Nephron (organoid): ENCODE measurements at regions not wholly inside any gene's neighbourhood (a gene's known extent, or its start where the extent isn't known, plus 50 kb on each side); places are given as distances from the start of the nearest gene placed in this dataset.
A peak's percentile ranks its signal among the peaks of the same experiment; 100 is the strongest.

ENCODE experiments used
- H3K27ac Mint-ChIP-seq, 3 experiments: 2 replicates each; pipeline ENCODE4 v1.8.0; 2020; ENCODE audit warnings: mixed read lengths in 3 of 3, mild to moderate bottlenecking in 2 of 3, moderate library complexity in 1 of 3
- H3K27me3 Mint-ChIP-seq: 2 replicates; pipeline ENCODE4 v1.8.0; 2021; ENCODE audit warnings: low read depth, mild to moderate bottlenecking, moderate library complexity, mixed read lengths
- H3K36me3 Mint-ChIP-seq: 2 replicates; pipeline ENCODE4 v1.8.0; 2020; ENCODE audit warnings: low read depth, mixed read lengths
- H3K4me1 Mint-ChIP-seq: 2 replicates; pipeline ENCODE4 v1.8.0; 2020; ENCODE audit warnings: mixed read lengths
- H3K4me3 Mint-ChIP-seq, 3 experiments: 2 replicates each; pipeline ENCODE4 v1.8.0; 2020; ENCODE audit warnings: mild to moderate bottlenecking in 3 of 3, mixed read lengths in 3 of 3, moderate library complexity in 2 of 3
- H3K9me3 Mint-ChIP-seq: 2 replicates; pipeline ENCODE4 v1.8.0; 2020; ENCODE audit warnings: mixed read lengths
- TF ChIP-seq, protein P1 (sequence below), 3 experiments: fragments of 200-600 bp; sonication (generic); IDR thresholded peaks; one replicate each; pipeline ENCODE4 v1.5.0; 2021; ENCODE audit warnings: antibody characterized with exemption in 3 of 3; ENCODE audit not compliant: unreplicated experiment in 3 of 3

GRCh38 chr12:13597837-13598236 lies 383.6 kb downstream of the GRIN2B start:
- no peaks in the 10 kb centered on the region for H3K27me3 Mint-ChIP-seq
- H3K4me1 Mint-ChIP-seq: peaks cover 12% of the 10 kb centered on the region
- no peaks in the 10 kb centered on the region for H3K9me3 Mint-ChIP-seq
- H3K36me3 Mint-ChIP-seq: no peaks in the 10 kb centered on the region
- peak overlapping the region in 1 of 3 experiments; percentile 59 for H3K27ac Mint-ChIP-seq
- TF ChIP-seq, protein P1, sequence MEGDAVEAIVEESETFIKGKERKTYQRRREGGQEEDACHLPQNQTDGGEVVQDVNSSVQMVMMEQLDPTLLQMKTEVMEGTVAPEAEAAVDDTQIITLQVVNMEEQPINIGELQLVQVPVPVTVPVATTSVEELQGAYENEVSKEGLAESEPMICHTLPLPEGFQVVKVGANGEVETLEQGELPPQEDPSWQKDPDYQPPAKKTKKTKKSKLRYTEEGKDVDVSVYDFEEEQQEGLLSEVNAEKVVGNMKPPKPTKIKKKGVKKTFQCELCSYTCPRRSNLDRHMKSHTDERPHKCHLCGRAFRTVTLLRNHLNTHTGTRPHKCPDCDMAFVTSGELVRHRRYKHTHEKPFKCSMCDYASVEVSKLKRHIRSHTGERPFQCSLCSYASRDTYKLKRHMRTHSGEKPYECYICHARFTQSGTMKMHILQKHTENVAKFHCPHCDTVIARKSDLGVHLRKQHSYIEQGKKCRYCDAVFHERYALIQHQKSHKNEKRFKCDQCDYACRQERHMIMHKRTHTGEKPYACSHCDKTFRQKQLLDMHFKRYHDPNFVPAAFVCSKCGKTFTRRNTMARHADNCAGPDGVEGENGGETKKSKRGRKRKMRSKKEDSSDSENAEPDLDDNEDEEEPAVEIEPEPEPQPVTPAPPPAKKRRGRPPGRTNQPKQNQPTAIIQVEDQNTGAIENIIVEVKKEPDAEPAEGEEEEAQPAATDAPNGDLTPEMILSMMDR (IDR thresholded peaks at IDR 0.05; ENCODE audit: unreplicated experiment in 3 of 3): no peak
- no peak overlapping the region for H3K4me3 Mint-ChIP-seq

DNA sequence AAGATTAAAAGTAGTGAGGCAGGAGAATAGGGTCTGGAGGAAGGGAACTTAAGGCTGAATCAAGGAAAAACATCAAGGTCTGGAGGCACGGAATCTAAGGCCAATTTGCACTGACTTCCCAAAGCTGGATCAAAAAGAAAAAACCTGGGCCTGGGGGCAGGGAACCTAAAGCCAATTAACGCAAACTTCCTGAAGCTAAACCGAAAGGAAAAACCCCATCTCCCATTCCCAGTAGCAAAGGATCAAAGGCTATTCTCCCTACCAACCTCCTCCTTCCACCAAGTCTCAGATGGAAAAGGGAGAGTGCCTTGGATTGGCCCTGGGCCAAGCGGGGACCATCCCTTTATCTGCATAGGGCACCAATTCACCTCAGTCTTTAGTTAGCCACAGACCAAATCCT lies 384.2 kb downstream of the GRIN2B start:
- Mint-ChIP-seq H3K9me3 (no peaks in the 10 kb centered on the region), H3K27ac (peak overlapping the region in 1 of 3 experiments; percentile 59), H3K27me3 (no peaks in the 10 kb centered on the region), H3K4me1 (peaks cover 12% of the 10 kb centered on the region), H3K36me3 (no peaks in the 10 kb centered on the region), H3K4me3 (no peak overlapping the region)
- TF ChIP-seq, protein P1 (IDR thresholded peaks at IDR 0.05; ENCODE audit: unreplicated experiment in 3 of 3): no peak

- H3K36me3 Mint-ChIP-seq: no peaks in the 10 kb centered on the region
- peaks cover 12% of the 10 kb centered on the region for H3K4me1 Mint-ChIP-seq
- no peaks in the 10 kb centered on the region for H3K27me3 Mint-ChIP-seq
- TF ChIP-seq, protein P1 (IDR thresholded peaks at IDR 0.05; ENCODE audit: unreplicated experiment in 3 of 3): no peak
- H3K4me3 Mint-ChIP-seq: no peak overlapping the region
- no peaks in the 10 kb centered on the region for H3K9me3 Mint-ChIP-seq
- H3K27ac Mint-ChIP-seq: peak overlapping the region in 1 of 3 experiments; percentile 59
Measured at GRCh38 chr12:13596714-13597113, 384.7 kb downstream of the GRIN2B start.

DNA sequence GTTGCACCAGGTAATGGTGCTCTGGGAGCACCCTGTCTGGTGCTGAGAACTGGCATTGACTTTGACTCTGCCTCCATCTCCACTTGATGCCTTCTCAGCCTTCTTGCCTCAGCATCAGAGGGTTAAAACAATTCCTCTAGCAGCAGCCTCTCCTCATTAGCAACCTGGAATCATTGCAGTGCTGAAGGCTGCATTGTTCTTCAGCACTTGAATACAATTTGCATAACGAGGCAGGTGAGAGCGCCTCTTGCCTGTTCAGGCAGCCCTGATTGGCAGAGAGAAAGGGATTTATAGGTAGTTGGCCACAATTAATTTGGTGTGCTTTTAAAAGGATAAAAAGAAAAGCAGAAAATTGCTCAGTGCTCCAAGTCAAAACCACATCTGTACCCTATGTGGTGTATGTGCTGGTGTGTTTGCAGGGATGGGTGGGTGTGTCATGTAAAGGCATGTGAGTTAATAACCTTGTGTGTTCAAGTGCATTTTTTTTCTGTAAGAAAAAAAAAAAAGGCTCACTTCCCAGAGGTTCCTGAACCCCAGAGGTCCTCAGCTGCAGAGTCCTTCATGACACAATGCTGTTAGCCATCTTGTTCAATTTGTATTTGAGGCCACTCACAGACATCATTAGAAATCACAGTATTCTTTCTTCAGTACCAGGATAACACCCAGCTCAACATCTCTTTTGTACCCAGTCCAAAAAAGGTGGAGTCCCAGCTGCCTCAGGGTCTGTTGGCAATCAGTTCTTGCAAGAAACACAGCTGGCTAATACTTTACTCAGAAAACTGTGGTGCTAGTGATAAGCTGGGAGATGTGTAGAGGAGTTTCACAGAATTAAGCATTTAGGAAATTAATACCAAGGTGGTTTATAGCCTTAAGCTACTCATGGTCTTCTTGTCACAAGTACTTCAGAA lies 385.6 kb downstream of the GRIN2B start:
- Mint-ChIP-seq H3K4me3 (no peak overlapping the region), H3K9me3 (no peaks in the 10 kb centered on the region), H3K36me3 (no peaks in the 10 kb centered on the region), H3K27ac (peak overlapping the region in 2 of 3 experiments; percentile 30 to 72), H3K4me1 (peaks cover 12% of the 10 kb centered on the region), H3K27me3 (no peaks in the 10 kb centered on the region)
- TF ChIP-seq, protein P1 (IDR thresholded peaks at IDR 0.05; ENCODE audit: unreplicated experiment in 3 of 3): no peak

GRCh38 chr12:13594731-13595514 lies 386.5 kb downstream of the GRIN2B start:
- Mint-ChIP-seq H3K27me3 (no peaks in the 10 kb centered on the region), H3K4me1 (peaks cover 12% of the 10 kb centered on the region), H3K36me3 (no peaks in the 10 kb centered on the region), H3K9me3 (no peaks in the 10 kb centered on the region), H3K4me3 (no peak overlapping the region), H3K27ac (peak overlapping the region in 2 of 3 experiments; percentile 30 to 72)
- TF ChIP-seq, protein P1 (IDR thresholded peaks at IDR 0.05; ENCODE audit: unreplicated experiment in 3 of 3): no peak
